Activated naive CD8-positive, alpha-beta T cell treated with anti-CD3 and anti-CD28 coated beads for 36 hours (primary cell): ENCODE measurements at regions not wholly inside any gene's neighbourhood (a gene's known extent, or its start where the extent isn't known, plus 50 kb on each side); places are given as distances from the start of the nearest gene placed in this dataset.
"Not testable (repeated sequence)": the region's sequence is repeated elsewhere in the genome, so short reads cannot be mapped to it uniquely, and the experiment has no call there.

ENCODE experiments used
- DNase-seq: peaks from one replicate; pipeline ENCODE4 v3.0.0; 2021
- H3K27ac Mint-ChIP-seq: one replicate; pipeline ENCODE4 v1.8.0; 2022; ENCODE audit warnings: mild to moderate bottlenecking, moderate library complexity, mixed read lengths
- H3K27me3 Mint-ChIP-seq: one replicate; pipeline ENCODE4 v1.8.0; 2022; ENCODE audit warnings: mild to moderate bottlenecking, mixed read lengths
- H3K36me3 Mint-ChIP-seq: one replicate; pipeline ENCODE4 v1.8.0; 2021; ENCODE audit warnings: mild to moderate bottlenecking, mixed read lengths
- H3K4me1 Mint-ChIP-seq: one replicate; pipeline ENCODE4 v1.8.0; 2021; ENCODE audit warnings: mixed read lengths
- H3K4me3 Mint-ChIP-seq: one replicate; pipeline ENCODE4 v1.8.0; 2022; ENCODE audit warnings: mild to moderate bottlenecking, moderate library complexity, mixed read lengths
- H3K9me3 Mint-ChIP-seq: one replicate; pipeline ENCODE4 v1.8.0; 2022; ENCODE audit warnings: mixed read lengths

DNA sequence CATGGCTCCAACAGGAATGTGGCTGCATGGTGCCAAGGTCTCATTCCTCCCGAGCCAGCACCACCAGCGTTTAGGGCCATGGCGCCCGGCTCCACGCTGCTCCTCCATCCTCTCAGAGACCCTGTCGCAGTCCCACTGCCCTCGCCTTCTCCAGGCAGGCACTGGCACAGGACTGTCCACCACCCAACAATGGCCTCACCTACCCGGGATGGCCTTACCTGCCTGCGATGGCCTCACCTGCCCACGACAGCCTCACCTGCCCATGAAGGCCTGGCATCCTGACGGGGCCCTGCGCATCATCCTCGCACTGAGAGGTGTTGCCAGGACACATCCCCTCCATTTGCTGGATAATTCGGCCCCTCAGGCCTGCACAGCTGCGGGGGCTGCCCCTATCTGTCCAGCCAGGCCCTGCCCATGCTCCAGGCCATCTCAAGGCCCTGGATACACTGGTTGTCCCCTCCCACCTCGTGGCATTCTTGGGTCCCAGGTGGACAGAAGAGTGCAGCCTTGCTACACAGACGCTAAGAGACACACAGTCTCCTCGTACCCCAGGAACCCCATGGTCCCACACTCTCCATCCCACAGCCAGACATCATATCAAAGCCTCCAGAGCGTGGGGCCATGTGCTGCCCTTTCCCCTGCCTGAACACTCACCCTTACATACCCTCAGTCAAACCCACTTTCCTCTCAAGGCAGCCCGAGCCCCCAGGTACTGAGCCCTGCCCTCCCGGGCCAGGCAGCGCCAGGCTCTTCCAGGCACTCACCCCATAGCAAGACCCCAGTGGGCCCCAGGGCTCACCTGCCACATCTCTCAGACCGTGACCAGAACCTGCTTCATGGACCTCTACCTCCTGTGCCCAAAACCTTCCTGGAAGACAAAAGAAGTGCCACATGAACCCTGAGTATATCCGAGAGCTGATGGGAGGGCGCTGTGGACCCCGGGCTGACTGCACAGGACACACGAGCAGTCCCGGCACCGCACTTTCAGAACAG lies 268.6 kb downstream of the EIPR1 start:
- Mint-ChIP-seq H3K4me3 (no peak overlapping the region), H3K4me1 (no peaks in the 10 kb centered on the region), H3K36me3 (no peaks in the 10 kb centered on the region), H3K27ac (no peak overlapping the region), H3K27me3 (no peaks in the 10 kb centered on the region), H3K9me3 (no peaks in the 10 kb centered on the region)
- DNase-seq: no peak

DNA sequence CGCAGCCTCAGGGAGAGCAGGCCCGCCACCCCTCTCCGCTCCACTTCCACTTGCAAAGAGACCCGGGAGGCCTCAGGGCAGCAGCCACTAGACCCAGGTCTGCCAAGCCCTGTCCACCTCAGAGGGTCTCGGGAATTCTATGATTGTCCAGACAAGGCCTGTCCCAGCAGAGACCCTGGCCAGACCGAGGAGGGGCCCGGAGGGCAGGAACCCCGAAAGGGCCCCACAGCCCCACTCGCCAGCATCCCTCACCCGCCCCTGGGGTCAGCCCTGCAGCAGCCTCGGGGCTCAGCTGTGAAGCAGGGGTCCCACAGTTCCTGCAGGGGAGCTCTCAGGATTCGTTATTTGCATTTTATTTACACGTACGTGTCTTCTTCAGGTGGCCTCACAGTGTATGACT lies 269.5 kb downstream of the EIPR1 start:
- no peak for DNase-seq
- Mint-ChIP-seq H3K9me3 (no peaks in the 10 kb centered on the region), H3K36me3 (no peaks in the 10 kb centered on the region), H3K4me1 (no peaks in the 10 kb centered on the region), H3K4me3 (no peak overlapping the region), H3K27me3 (no peaks in the 10 kb centered on the region), H3K27ac (no peak overlapping the region)

DNA sequence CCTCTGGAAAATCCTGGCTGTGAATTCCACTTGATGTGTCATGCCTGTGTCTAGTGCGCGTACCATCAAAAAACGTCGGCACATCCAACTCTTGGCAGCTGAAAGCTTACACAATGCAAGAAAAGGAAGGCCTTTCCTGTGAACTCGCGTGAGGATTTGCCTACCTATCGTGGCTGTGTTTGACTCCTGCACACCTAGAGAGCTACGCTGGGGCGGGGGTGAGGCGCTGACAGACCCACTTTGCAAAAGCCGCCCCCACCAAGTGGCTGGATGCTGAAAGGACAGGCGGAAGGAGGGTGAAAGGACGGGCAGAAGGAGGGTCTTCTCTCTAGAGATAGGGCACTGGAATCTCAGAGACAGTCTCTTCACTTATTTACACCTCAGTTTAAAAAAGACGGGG lies 270.1 kb downstream of the EIPR1 start:
- Mint-ChIP-seq H3K4me3 (no peak overlapping the region), H3K36me3 (no peaks in the 10 kb centered on the region), H3K4me1 (no peaks in the 10 kb centered on the region), H3K9me3 (no peaks in the 10 kb centered on the region), H3K27ac (no peak overlapping the region), H3K27me3 (no peaks in the 10 kb centered on the region)
- DNase-seq: no peak

DNA sequence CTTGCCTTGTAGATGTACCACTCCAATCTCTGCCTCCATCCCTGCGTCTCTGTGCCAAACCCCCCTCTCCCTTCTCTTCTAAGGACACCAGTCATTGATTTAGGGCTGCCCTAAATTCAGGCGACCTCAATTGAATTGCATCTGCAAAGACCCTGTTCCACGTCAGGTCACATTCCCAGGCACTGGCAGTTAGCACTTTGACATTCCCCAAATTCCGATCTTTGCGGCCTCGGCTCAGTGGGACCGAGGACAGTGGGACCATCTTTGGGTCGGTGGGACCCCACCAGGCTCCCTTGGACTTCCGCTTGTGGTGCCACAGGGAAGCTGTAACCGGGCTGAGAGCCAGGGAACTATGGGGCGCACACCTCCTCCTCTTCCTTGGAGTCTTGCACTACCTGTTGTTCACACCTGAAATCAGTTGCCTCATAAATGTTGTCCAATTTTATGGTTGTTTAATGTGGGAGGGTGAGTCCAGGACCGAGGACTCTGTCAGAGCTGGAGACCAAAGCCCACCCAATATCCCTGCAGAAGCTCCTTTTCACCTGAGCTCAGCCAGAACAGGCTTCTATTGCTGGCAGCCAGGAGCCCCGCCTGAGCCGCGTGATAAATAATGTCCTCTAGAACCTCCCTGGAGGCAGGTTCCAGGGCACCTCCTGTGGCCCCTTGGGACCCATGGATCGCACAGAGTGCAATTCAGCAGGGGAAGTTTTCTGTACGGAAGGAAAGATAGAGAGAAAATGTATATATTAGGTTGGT lies 271.6 kb downstream of the EIPR1 start:
- Mint-ChIP-seq H3K4me1 (no peaks in the 10 kb centered on the region), H3K27ac (no peak overlapping the region), H3K4me3 (no peak overlapping the region), H3K36me3 (no peaks in the 10 kb centered on the region), H3K27me3 (no peaks in the 10 kb centered on the region), H3K9me3 (no peaks in the 10 kb centered on the region)
- no peak for DNase-seq

DNA sequence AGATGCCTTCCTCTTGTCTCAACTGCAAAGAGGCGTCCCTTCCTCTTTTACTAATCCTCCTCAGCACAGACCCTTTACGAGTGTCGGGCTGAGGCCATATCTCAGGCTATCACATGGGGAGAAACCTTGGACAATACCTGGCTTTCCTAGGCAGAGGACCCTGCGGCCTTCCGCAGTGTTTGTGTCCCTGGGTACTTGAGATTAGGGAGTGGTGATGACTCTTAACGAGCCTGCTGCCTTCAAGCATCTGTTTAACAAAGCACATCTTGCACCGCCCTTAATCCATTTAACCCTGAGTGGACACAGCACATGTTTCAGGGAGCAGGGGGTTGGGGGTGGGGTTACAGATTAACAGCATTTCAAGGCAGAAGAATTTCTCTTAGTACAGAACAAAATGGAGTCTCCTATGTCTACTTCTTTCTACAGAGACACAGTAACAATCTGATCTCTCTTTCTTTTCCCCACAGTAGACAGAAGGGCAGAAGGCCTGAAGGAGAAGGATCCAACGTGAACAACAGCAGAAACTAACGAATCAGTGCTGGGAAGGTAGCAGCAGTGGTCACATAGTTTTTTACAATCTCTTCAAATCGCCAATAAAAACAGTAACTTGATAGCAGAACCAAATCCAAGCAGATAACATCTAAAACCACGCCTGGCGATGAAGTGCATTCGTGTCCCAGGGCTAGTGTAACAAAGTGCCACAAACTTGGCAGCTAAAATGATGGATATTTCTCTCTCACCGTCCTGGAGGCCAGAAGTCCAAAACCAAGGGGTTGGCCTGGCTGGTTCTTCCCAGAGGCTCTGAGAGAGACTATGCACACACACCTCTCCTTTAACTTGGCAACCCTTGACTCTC lies 272.4 kb downstream of the EIPR1 start:
- DNase-seq, H3K27me3 Mint-ChIP-seq, H3K36me3 Mint-ChIP-seq, H3K4me1 Mint-ChIP-seq, H3K9me3 Mint-ChIP-seq, H3K4me3 Mint-ChIP-seq, H3K27ac Mint-ChIP-seq: not testable (repeated sequence)

DNA sequence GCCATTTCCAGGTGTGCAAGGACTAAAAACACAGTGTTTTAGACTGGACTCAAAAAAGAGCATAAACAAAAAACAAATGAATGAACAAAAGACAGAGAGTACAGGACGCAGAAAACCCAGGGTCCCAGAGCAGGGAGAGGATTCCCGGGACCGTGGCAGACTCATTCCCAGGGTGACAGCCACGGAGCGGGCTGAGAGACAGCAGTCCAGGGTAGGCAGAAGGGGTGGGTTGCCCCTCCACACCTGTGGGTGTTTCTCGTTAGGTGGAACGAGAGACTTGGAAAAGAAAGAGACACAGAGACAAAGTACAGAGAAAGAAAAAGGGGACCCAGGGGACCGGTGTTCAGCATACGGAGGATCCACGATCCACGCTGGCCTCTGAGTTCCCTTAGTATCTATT lies 273.4 kb downstream of the EIPR1 start:
- Mint-ChIP-seq H3K9me3 (no peaks in the 10 kb centered on the region), H3K4me1 (peaks cover 3% of the 10 kb centered on the region), H3K36me3 (no peaks in the 10 kb centered on the region), H3K27me3 (peaks cover 7% of the 10 kb centered on the region), H3K27ac (no peak overlapping the region), H3K4me3 (no peak overlapping the region)
- DNase-seq: no peak

DNA sequence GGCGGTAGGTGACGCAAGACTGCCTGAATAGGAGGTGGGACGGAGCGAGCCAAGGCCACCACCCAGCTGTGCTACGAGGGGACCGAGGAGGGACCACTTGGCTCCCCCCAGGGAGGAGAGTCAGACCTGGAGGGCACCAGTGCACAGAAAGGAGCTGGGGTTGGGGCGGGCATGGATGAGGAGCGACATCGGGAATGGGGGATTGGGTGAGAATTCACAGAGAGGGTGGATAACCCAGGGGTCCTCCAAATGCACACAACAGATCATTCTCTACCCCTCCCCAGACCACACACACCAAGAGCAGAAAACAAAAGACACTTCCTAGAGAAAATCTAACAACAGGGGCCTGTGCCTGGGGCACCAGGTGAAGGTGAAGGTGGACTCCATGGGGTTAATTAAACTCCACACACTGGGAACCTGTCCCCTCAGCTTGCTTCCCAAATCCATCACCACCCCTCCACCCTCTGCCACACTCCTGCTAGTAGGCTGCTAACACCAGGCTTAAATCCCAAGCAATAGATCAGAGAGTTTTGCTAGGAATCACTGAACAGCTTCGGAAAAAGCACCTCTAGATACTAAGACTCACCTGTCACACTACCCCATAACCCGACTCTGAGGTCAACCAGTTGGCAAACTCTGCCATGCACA lies 274.6 kb downstream of the EIPR1 start:
- H3K27ac Mint-ChIP-seq: no peak overlapping the region
- H3K4me1 Mint-ChIP-seq: peaks cover 3% of the 10 kb centered on the region
- no peak overlapping the region for H3K4me3 Mint-ChIP-seq

DNA sequence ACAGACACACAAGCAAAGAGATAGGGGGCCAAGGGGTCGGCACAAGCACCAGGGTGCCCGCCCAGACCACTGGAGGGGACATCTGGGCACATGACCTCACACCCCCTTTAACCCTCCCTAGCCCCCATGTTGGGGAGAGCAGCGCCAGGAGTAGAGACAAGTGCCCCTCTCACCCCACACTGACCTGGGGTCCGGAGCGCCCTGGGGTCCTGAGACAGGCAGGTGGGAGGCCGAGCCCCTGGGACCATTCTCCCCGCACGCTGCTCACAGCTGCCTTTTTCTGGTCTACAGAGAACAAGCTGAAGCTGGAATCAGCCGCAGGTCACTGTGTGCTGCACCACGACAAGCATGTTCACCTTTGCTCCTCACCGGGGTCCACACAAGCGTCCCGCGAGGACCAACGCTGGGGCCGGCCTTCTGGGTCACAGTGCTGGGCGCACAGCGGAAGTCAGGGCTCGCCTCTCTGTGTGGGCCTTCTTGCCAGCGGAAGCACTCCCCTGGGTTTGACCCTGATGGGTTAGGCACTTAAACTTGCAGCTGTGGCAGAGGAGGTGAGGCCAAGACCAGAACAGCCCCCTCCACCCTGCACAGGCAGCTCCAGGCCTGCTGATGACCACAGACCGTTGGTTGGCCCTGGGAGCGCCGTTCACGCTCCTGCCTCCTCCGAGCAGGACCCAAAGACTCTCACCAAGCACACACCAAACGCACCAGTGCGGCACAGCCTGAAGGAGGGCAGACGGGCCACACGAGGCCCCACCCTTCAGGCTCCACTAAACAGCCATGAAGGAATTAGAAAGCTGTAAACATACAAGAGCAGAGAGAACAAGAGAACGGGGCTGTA lies 275.3 kb downstream of the EIPR1 start:
- H3K9me3 Mint-ChIP-seq: no peaks in the 10 kb centered on the region
- H3K4me1 Mint-ChIP-seq: peaks cover 3% of the 10 kb centered on the region
- no peaks in the 10 kb centered on the region for H3K36me3 Mint-ChIP-seq
- H3K27me3 Mint-ChIP-seq: peaks cover 14% of the 10 kb centered on the region
- H3K4me3 Mint-ChIP-seq: no peak overlapping the region
- no peak for DNase-seq
- no peak overlapping the region for H3K27ac Mint-ChIP-seq

More for the DNA sequence above, 274.6 kb downstream of the EIPR1 start:
- no peaks in the 10 kb centered on the region for H3K9me3 Mint-ChIP-seq
- H3K36me3 Mint-ChIP-seq: no peaks in the 10 kb centered on the region
- peaks cover 9% of the 10 kb centered on the region for H3K27me3 Mint-ChIP-seq
- no peak for DNase-seq

DNA sequence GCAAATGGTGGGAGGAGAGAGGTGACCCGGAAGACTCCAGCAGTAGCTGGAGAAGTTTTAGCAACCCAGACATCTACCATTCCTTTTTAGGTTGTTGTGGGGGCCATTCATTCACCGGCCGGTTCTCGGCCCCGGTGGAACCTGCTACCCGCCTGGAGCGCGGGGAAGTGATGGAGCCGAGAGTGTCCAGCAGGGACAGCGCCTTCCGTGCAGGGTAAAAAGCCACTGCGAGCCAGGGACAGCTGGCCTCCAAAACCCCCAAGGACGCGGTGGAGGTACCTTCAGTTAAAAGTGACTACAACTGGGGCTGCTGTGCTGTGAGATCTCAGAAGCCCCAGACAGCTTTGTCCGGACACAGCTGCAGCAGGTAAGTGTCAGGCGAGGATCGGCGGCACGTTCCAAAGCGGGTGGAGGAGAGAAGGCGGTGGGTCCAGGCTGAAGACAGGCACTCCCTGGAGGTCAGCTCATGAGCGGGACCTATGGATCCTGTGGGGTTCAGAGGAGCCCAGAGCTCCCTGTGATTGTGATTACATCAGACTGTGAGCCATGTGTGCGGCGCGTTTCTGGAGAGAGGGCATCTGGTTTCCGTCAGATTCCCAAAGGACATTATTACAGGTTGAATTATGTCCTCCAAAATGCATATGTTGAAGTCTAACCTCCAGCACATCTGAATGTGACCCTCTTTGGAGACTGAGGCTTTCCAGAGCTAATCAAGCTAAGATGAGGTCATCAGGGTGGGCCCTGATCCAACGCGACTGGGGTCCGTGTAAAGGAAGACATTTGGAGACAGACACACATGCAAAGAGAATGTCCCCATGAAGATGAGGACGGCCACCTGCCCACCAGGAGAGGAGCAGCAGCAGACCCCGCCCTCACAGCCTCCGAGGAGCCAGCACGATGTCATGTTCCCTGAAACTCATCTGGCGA lies 276.3 kb downstream of the EIPR1 start:
- Mint-ChIP-seq H3K27ac (no peak overlapping the region), H3K36me3 (no peaks in the 10 kb centered on the region), H3K4me3 (no peak overlapping the region), H3K27me3 (peaks cover 14% of the 10 kb centered on the region), H3K9me3 (no peaks in the 10 kb centered on the region), H3K4me1 (peaks cover 3% of the 10 kb centered on the region)
- no peak for DNase-seq

DNA sequence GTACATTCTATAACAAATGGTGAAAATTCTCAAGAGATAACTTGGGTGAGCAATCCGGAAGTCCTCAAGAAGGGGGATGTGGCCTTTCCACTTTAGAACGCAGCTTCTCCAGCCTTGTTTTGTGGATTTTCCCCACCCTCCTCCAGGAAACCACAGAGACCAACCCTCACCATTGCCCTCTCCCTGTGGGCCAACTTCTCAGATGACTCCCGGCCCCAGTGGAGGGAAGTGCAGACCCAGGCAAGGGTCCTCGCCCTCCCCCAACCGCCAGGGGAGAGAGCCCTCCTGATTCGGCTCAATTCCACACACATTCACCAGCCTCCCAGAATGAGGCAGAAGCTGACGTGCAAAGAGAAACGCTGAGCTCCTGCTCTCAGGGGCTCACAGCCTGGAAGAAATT lies 277.2 kb downstream of the EIPR1 start:
- DNase-seq: no peak
- no peak overlapping the region for H3K4me3 Mint-ChIP-seq
- no peaks in the 10 kb centered on the region for H3K9me3 Mint-ChIP-seq
- peaks cover 14% of the 10 kb centered on the region for H3K27me3 Mint-ChIP-seq
- peaks cover 3% of the 10 kb centered on the region for H3K4me1 Mint-ChIP-seq
- no peak overlapping the region for H3K27ac Mint-ChIP-seq
- no peaks in the 10 kb centered on the region for H3K36me3 Mint-ChIP-seq

DNA sequence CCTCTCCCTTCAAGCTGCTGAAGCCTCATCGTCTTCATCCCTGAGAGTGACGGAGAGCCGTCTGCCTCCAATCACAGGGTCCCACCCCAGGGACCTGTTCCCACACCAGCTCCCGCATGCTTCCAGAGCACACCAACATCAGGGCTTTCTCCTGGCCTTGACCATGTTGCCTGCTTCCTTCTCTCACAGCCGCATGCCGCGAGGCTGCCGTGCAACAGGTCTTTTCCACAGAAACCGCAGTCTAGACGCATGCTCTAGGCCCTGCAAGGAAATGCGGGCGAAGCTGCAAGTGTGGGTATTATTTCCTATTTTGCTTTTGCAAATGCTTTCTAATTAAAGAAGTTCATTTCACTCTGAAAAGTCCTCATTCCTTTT lies 277.8 kb downstream of the EIPR1 start:
- no peak for DNase-seq
- H3K27ac Mint-ChIP-seq: no peak overlapping the region
- H3K4me1 Mint-ChIP-seq: peaks cover 3% of the 10 kb centered on the region
- no peaks in the 10 kb centered on the region for H3K9me3 Mint-ChIP-seq
- peaks cover 14% of the 10 kb centered on the region for H3K27me3 Mint-ChIP-seq
- H3K4me3 Mint-ChIP-seq: no peak overlapping the region
- no peaks in the 10 kb centered on the region for H3K36me3 Mint-ChIP-seq

DNA sequence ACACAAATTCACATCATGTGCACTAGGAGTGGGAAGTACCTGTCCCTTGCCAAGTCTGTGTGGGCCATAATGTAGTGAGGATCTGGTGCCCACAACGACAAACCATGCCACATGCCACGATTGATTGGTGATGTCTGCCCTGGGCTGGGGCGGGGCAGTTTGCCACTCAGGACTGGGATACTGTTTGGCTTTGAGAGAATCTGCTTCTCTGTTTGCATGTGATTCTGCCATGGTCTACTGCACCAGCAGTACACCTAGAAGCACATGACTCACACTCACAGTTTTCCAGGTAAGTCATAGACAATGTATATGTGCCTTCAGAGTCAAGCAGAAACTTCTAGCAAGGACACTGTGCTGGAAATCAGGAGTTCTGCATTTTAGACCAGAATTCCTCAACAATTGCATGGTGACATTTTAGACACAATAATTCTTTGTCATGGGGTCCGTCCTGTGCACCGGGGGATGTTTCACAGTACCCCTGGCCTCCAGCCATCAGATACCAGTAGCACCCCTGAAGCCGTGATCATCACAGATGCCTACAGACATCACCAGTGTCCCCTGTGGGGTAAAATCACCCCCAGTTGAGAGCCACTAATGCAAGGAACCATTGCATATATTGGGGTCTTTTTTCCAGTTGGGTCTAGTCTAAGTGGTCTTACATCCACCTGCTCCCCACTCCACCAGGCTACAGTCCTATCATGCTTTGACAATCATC lies 278.3 kb downstream of the EIPR1 start:
- Mint-ChIP-seq H3K36me3 (no peaks in the 10 kb centered on the region), H3K9me3 (no peaks in the 10 kb centered on the region), H3K27ac (no peak overlapping the region), H3K27me3 (peaks cover 14% of the 10 kb centered on the region), H3K4me1 (peaks cover 3% of the 10 kb centered on the region), H3K4me3 (no peak overlapping the region)
- DNase-seq: no peak

DNA sequence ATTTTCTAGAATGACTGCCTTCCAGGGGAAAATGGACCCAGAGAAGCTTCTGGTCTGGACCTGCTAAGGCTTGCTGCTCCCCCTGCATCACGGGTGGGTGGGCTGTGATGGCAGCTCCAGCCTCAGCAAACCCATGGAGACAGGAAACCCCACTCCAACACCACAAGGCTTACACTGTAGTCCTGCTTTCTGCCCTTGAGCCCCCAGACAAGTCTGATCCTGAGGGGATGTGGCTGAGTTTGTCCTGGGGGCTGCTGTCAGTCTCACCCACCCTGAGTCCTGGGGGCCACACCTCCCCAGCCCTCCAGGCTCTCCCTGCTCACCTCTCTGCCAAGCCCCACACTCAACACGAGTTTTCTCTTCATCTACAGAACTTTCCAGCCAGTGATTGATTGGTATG lies 279.4 kb downstream of the EIPR1 start:
- Mint-ChIP-seq H3K4me3 (no peak overlapping the region), H3K9me3 (no peaks in the 10 kb centered on the region), H3K4me1 (peaks cover 3% of the 10 kb centered on the region), H3K27me3 (peaks cover 18% of the 10 kb centered on the region), H3K27ac (no peak overlapping the region), H3K36me3 (no peaks in the 10 kb centered on the region)
- DNase-seq: no peak
